Left lung (tissue), 4 donors: ENCODE measurements at regions not wholly inside any gene's neighbourhood (a gene's known extent, or its start where the extent isn't known, plus 50 kb on each side); places are given as distances from the start of the nearest gene placed in this dataset.
"Not testable (repeated sequence)": the region's sequence is repeated elsewhere in the genome, so short reads cannot be mapped to it uniquely, and the experiment has no call there.

ENCODE experiments used
- ATAC-seq: fragments of 200-7000 bp; cut with Tn5 transposase; one replicate; pipeline ENCODE4 v1.9.1; 2020; ENCODE audit warnings: moderate library complexity
- DNase-seq, 4 donors: peaks; one replicate each; pipeline ENCODE4 v3.0.0-alpha.2; 2013 to 2020
- H3K27ac ChIP-seq, 2 donors: fragments of 200-600 bp; sonication (generic) in 1 of 2; one replicate each; pipeline versions ENCODE4 v1.5.0 to v1.8.0; 2020 to 2021
- H3K27me3 ChIP-seq, 2 donors: fragments of 200-600 bp; sonication (generic) in 1 of 2; one replicate each; pipeline versions ENCODE4 v1.5.0 to v1.8.0; 2020 to 2021
- H3K36me3 ChIP-seq, 2 donors: fragments of 200-600 bp; sonication (generic) in 1 of 2; one replicate each; pipeline versions ENCODE4 v1.5.0 to v1.8.0; 2020 to 2021
- H3K4me1 ChIP-seq, 2 donors: fragments of 200-600 bp; one replicate each; pipeline ENCODE4 v1.8.0; 2021
- H3K4me3 ChIP-seq, 2 donors: fragments of 200-600 bp; sonication (generic) in 1 of 2; one replicate each; pipeline versions ENCODE4 v1.5.0 to v1.8.0; 2020 to 2021; ENCODE audit warnings: mild to moderate bottlenecking in 1 of 2
- H3K9me3 ChIP-seq, 2 donors: fragments of 200-600 bp; sonication (generic) in 1 of 2; one replicate each; pipeline versions ENCODE4 v1.5.0 to v1.8.0; 2020 to 2021
- intact Hi-C, 2 donors: fragments of 100-400 bp; cut with DNase I; formaldehyde crosslinking; loops; one replicate each; pipeline versions ENCODE4 v1.11.2 to v1.14.2; 2022
- TF ChIP-seq, protein P1 (sequence below), 2 donors: fragments of 200-600 bp; sonication (generic) in 1 of 2; IDR thresholded peaks; one replicate each; pipeline versions ENCODE4 v1.5.0 to v1.8.0; 2021; ENCODE audit warnings: antibody characterized with exemption in 2 of 2
- donor health status: DM: no; HTN: yes; CAD: no.
- donor health status: DM: no; HTN: no; CAD: no.

DNA sequence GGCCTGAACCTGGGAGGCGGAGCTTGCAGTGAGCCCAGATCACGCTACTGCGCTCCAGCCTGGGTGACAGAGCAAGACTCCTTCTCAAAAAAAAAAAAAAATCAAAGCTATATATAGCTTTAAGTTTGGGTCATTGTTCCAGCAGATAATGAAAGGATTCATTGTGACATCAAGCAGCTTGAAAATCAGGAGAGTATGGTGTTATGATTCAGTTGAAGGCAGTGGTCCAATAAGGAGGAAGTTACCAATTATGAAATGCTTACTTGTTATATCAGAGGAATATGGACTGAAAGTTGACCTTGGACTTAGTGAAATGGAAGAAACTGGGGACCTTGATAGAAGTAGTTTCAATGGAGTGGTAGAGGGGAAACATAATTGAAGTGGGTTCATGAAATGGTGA lies 140.4 kb upstream of the MAD2L1 start:
- no peak for ATAC-seq
- no peaks in the 10 kb centered on the region for H3K36me3 ChIP-seq

DNA sequence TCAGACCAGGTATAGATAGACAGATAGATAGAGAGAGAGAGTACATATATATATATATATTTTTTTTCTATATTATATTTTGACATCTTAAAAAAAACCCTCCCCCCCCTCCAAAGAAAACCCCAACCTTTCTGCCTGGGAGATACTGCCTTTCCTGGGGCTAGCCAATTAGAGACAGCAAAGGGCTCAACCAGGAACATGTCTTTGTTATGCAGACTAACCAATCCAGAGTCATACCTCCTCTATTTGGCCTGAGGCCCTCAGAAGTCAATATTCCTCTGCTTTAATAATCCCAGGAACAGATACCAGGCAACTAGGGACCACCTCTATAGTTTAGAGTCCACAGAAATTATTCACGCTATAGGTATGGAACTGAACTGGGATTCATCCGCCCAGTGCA lies 135.6 kb upstream of the MAD2L1 start:
- no peak overlapping the region for H3K4me3 ChIP-seq
- no peak overlapping the region for H3K27ac ChIP-seq
- DNase-seq (no peak), ATAC-seq (no peak)
- TF ChIP-seq, protein P1, sequence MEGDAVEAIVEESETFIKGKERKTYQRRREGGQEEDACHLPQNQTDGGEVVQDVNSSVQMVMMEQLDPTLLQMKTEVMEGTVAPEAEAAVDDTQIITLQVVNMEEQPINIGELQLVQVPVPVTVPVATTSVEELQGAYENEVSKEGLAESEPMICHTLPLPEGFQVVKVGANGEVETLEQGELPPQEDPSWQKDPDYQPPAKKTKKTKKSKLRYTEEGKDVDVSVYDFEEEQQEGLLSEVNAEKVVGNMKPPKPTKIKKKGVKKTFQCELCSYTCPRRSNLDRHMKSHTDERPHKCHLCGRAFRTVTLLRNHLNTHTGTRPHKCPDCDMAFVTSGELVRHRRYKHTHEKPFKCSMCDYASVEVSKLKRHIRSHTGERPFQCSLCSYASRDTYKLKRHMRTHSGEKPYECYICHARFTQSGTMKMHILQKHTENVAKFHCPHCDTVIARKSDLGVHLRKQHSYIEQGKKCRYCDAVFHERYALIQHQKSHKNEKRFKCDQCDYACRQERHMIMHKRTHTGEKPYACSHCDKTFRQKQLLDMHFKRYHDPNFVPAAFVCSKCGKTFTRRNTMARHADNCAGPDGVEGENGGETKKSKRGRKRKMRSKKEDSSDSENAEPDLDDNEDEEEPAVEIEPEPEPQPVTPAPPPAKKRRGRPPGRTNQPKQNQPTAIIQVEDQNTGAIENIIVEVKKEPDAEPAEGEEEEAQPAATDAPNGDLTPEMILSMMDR (IDR thresholded peaks at IDR 0.05): no peak
- no peaks in the 10 kb centered on the region for H3K4me1 ChIP-seq
- intact Hi-C loops: no loop called here
- no peaks in the 10 kb centered on the region for H3K27me3 ChIP-seq
- no peaks in the 10 kb centered on the region for H3K9me3 ChIP-seq
- no peaks in the 10 kb centered on the region for H3K36me3 ChIP-seq

More for the DNA sequence above, 140.4 kb upstream of the MAD2L1 start:
- no peaks in the 10 kb centered on the region for H3K27me3 ChIP-seq
- no peak overlapping the region for H3K4me3 ChIP-seq
- H3K4me1 ChIP-seq: no peaks in the 10 kb centered on the region
- intact Hi-C loops: no loop called here
- no peaks in the 10 kb centered on the region for H3K9me3 ChIP-seq
- H3K27ac ChIP-seq: no peak overlapping the region
- DNase-seq: no peak
- TF ChIP-seq, protein P1 (IDR thresholded peaks at IDR 0.05): no peak

DNA sequence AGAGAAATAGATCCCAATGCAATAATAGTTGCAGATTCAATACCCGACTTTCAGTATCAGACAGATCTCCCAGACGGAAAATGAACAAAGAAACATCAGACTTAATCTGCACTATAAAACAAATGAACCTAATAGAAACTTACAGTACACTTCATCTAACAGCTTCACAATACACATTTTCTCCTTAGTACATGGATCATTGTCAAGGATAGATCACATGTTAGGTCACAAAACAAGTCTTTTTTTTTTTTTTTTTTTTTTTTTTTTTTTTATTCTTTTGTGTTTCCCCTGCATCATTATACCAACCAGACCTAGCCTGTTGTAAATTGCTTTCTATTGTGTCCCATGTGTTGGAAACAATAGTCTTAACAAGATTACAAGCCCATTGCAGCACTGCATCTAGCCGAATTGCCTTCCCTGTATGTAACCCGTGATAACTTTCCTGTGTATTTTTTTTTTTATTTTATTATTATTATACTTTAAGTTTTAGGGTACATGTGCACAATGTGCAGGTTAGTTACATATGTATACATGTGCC lies 134.0 kb upstream of the MAD2L1 start:
- ATAC-seq, H3K27me3 ChIP-seq, H3K36me3 ChIP-seq, H3K9me3 ChIP-seq, DNase-seq, intact Hi-C loops, H3K4me1 ChIP-seq, H3K27ac ChIP-seq, H3K4me3 ChIP-seq: not testable (repeated sequence)

DNA sequence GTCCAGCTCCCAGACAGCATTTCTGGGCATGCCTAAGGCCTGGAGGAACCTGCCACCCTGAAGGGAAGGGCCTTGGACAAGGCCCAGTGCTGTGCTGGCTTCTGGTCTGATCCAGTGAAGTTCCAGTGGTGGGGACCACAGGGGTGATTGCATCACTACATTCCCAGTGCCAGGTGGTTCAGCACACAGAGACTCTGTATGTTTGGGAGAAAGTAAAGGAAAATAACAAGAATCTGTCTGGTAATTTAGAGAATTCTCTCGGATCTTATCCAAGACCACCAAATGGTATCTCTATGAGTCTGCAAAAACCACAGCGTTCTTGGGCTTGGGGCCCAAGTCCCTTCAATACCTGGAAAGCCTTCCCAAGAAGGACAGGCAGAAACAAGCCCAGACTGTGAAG lies 131.8 kb upstream of the MAD2L1 start:
- ATAC-seq: no peak
- intact Hi-C loops: no loop called here
- no peaks in the 10 kb centered on the region for H3K4me1 ChIP-seq
- H3K27me3 ChIP-seq: no peaks in the 10 kb centered on the region
- no peak overlapping the region for H3K4me3 ChIP-seq
- H3K36me3 ChIP-seq: no peaks in the 10 kb centered on the region
- H3K27ac ChIP-seq: no peak overlapping the region
- DNase-seq: no peak
- no peaks in the 10 kb centered on the region for H3K9me3 ChIP-seq
- TF ChIP-seq, protein P1 (IDR thresholded peaks at IDR 0.05): no peak

DNA sequence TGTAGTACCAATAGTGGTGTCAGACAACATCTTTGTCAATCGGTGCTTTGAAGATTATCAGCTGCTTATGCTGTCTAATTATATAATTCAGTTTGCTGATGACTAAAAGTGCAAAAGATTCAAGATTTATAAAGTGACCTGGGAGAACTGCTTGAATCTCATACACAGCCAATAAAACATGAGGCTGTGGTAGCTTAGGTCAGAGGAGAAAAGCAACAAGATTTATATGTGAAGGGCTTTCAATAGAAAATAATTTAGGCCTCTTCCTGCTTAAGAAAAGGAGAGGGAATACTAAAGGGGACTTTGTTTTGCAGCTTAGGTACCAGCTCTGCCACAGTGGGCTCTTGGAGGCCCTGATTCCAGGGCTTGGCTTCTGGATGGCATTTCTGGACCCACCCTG lies 111.0 kb upstream of the MAD2L1 start:
- Histone ChIP-seq H3K4me3 (no peak overlapping the region), H3K9me3 (peaks cover 0 to 4% of the 10 kb centered on the region in 2 donors), H3K36me3 (no peaks in the 10 kb centered on the region), H3K27me3 (no peaks in the 10 kb centered on the region), H3K4me1 (no peaks in the 10 kb centered on the region), H3K27ac (no peak overlapping the region)
- DNase-seq: no peak
- ATAC-seq: no peak
- intact Hi-C loops: no loop called here
- TF ChIP-seq, protein P1 (IDR thresholded peaks at IDR 0.05): no peak

DNA sequence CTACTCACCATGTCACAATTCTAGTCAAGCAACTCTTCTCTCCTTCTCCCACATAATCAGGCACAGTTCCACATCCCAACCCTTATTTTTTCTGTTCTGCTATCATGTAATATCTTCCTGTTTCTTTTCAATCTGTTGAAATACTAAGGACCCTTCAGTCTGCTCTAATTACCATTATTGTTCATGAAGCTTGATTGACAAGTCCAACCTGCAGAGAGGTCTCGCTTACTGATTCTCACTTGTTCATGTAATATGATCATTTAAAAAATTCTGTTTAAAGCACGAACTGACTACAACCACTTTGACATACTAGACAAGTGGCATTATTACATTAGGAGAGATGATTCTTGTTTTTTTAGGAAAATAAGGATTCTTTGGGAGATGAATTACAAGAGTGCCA lies 108.6 kb upstream of the MAD2L1 start:
- TF ChIP-seq, protein P1 (IDR thresholded peaks at IDR 0.05): no peak
- Histone ChIP-seq H3K4me3 (no peak overlapping the region), H3K9me3 (no peaks in the 10 kb centered on the region), H3K4me1 (no peaks in the 10 kb centered on the region), H3K27ac (no peak overlapping the region), H3K36me3 (no peaks in the 10 kb centered on the region), H3K27me3 (no peaks in the 10 kb centered on the region)
- intact Hi-C loops: no loop called here
- DNase-seq (no peak), ATAC-seq (no peak)
